G401 (cell line): ENCODE measurements at regions not wholly inside any gene's neighbourhood (a gene's known extent, or its start where the extent isn't known, plus 50 kb on each side); places are given as distances from the start of the nearest gene placed in this dataset.
"Not testable (repeated sequence)": the region's sequence is repeated elsewhere in the genome, so short reads cannot be mapped to it uniquely, and the experiment has no call there.

ENCODE experiments used
- DNase-seq: peaks from one replicate; pipeline ENCODE4 v3.0.0-alpha.2; 2015; ENCODE audit warnings: low spot score
- in situ Hi-C: cut with HindIII; loops from 2 replicates; pipeline ENCODE4 v1.10.0; 2016; ENCODE audit warnings: low sequenced_read_pairs, mixed read lengths

- DNase-seq, in situ Hi-C loops: not testable (repeated sequence)
Measured at GRCh38 chr15:20680257-20680815, 138.7 kb upstream of the GOLGA6L6 start.

- peak; percentile 27 for DNase-seq
- in situ Hi-C loops, result no loop called here
Measured at GRCh38 chr15:20672470-20672869, 130.9 kb upstream of the GOLGA6L6 start.

GRCh38 chr15:20671675-20672074, 130.1 kb upstream of the GOLGA6L6 start:
- no peak for DNase-seq
- in situ Hi-C loops, result no loop called here

- in situ Hi-C loops, DNase-seq: not testable (repeated sequence)
Measured at GRCh38 chr15:20666410-20666809, 124.8 kb upstream of the GOLGA6L6 start.

- in situ Hi-C loops, result no loop called here
- DNase-seq, result no peak
Measured at GRCh38 chr15:20665653-20666052, 124.1 kb upstream of the GOLGA6L6 start.

GRCh38 chr15:20659265-20659664, 117.7 kb upstream of the GOLGA6L6 start:
- DNase-seq, result no peak
- in situ Hi-C loops, result no loop called here

GRCh38 chr15:20658024-20658423, 116.4 kb upstream of the GOLGA6L6 start:
- no peak for DNase-seq
- in situ Hi-C loops, result no loop called here

GRCh38 chr15:20657084-20657483, 115.5 kb upstream of the GOLGA6L6 start:
- in situ Hi-C loops, result no loop called here

GRCh38 chr15:20652914-20653313, 111.3 kb upstream of the GOLGA6L6 start:
- no peak for DNase-seq
- in situ Hi-C loops, result no loop called here

More at GRCh38 chr15:20657084-20657483, 115.5 kb upstream of the GOLGA6L6 start:
- DNase-seq, result no peak

GRCh38 chr15:20648402-20648975, 106.9 kb upstream of the GOLGA6L6 start:
- DNase-seq, in situ Hi-C loops: not testable (repeated sequence)

GRCh38 chr15:20646529-20647142, 105.0 kb upstream of the GOLGA6L6 start:
- in situ Hi-C loops, result no loop called here

GRCh38 chr15:20645956-20646355, 104.4 kb upstream of the GOLGA6L6 start:
- in situ Hi-C loops, result no loop called here
- no peak for DNase-seq

More at GRCh38 chr15:20646529-20647142, 105.0 kb upstream of the GOLGA6L6 start:
- no peak for DNase-seq

- in situ Hi-C loops, result no loop called here
- DNase-seq, result no peak
Measured at GRCh38 chr15:20644896-20645295, 103.3 kb upstream of the GOLGA6L6 start.

- no peak for DNase-seq
- in situ Hi-C loops, result no loop called here
Measured at GRCh38 chr15:20643829-20644425, 102.3 kb upstream of the GOLGA6L6 start.

GRCh38 chr15:20643024-20643770, 101.6 kb upstream of the GOLGA6L6 start:
- in situ Hi-C loops, result no loop called here
- no peak for DNase-seq

GRCh38 chr15:20642054-20642767, 100.6 kb upstream of the GOLGA6L6 start:
- in situ Hi-C loops, result no loop called here
- DNase-seq, result no peak

- in situ Hi-C loops, DNase-seq: not testable (repeated sequence)
Measured at GRCh38 chr15:20640427-20640826, 98.8 kb upstream of the GOLGA6L6 start.

GRCh38 chr15:20639224-20639623, 97.6 kb upstream of the GOLGA6L6 start:
- DNase-seq, in situ Hi-C loops: not testable (repeated sequence)

- DNase-seq, in situ Hi-C loops: not testable (repeated sequence)
Measured at GRCh38 chr15:20637499-20637898, 95.9 kb upstream of the GOLGA6L6 start.
